Gastrocnemius medialis (tissue), 4 donors: ENCODE measurements at regions not wholly inside any gene's neighbourhood (a gene's known extent, or its start where the extent isn't known, plus 50 kb on each side); places are given as distances from the start of the nearest gene placed in this dataset.

Experiments used
- ATAC-seq, 2 donors: fragments of 150-250 bp; one replicate each; pipeline ENCODE4 v1.9.1; 2016
- DNase-seq, 2 donors: peaks; one replicate each; pipeline ENCODE4 v3.0.0-alpha.2; 2019
- H3K27ac ChIP-seq, 4 donors: fragments of 200-600 bp; sonication (generic); 1 replicate in 1 of 4; 2 replicates in 3 of 4; pipeline ENCODE4 v1.5.1; 2016 to 2018; ENCODE audit warnings: mild to moderate bottlenecking in 2 of 4, moderate library complexity in 1 of 4
- H3K27me3 ChIP-seq, 3 donors: fragments of 200-600 bp; sonication (generic) in 2 of 3; 1 replicate in 1 of 3; 2 replicates in 2 of 3; pipeline versions ENCODE4 v1.5.1 to v1.6.0; 2016 to 2019; ENCODE audit warnings: mild to moderate bottlenecking in 1 of 3, moderate library complexity in 1 of 3
- H3K36me3 ChIP-seq, 2 donors: fragments of 200-600 bp; sonication (generic) in 1 of 2; one replicate each; pipeline ENCODE4 v1.5.1; 2017 to 2018
- H3K4me1 ChIP-seq, 2 donors: fragments of 200-600 bp; sonication (generic) in 1 of 2; one replicate each; pipeline ENCODE4 v1.5.1; 2016 to 2017; ENCODE audit warnings: mild to moderate bottlenecking in 2 of 2
- H3K4me3 ChIP-seq, 4 donors: fragments of 200-600 bp; sonication (generic) in 3 of 4; 1 replicate in 1 of 4; 2 replicates in 3 of 4; pipeline ENCODE4 v1.5.1; 2016 to 2019; ENCODE audit warnings: mild to moderate bottlenecking in 2 of 4
- H3K9me3 ChIP-seq, 3 donors: fragments of 200-600 bp; sonication (generic) in 2 of 3; 1 replicate in 1 of 3; 2 replicates in 2 of 3; pipeline ENCODE4 v1.5.1; 2016 to 2019
- POLR2A ChIP-seq, 2 donors: fragments of 450-650 bp; IDR thresholded peaks; one replicate each; pipeline ENCODE4 v1.6.1; 2017; ENCODE audit warnings: antibody characterized with exemption in 2 of 2, mild to moderate bottlenecking in 2 of 2, moderate library complexity in 2 of 2
- in situ Hi-C, 4 donors: fragments of 200-750 bp; cut with MboI; loops; one replicate each; pipeline versions ENCODE4 v1.15.0 to v1.8.0; 2017; ENCODE audit warnings: low sequenced_read_pairs in 4 of 4
- intact Hi-C: fragments of 100-400 bp; cut with DNase I; formaldehyde crosslinking; loops from one replicate; pipeline ENCODE4 v1.15.1; 2023; ENCODE audit warnings: low total_unique reads
- TF ChIP-seq, protein P1 (sequence below), 5 experiments: fragments of 450-650 bp in 3 of 5; fragments of 200-600 bp in 2 of 5; sonication (generic) in 2 of 5; IDR thresholded peaks in 4 of 5; conservative IDR thresholded peaks in 1 of 5; 1 replicate in 4 of 5; 2 replicates in 1 of 5; pipeline ENCODE4 v1.5.1; 2016 to 2019; ENCODE audit warnings: antibody characterized with exemption in 5 of 5, mild to moderate bottlenecking in 3 of 5, moderate library complexity in 3 of 5

DNA sequence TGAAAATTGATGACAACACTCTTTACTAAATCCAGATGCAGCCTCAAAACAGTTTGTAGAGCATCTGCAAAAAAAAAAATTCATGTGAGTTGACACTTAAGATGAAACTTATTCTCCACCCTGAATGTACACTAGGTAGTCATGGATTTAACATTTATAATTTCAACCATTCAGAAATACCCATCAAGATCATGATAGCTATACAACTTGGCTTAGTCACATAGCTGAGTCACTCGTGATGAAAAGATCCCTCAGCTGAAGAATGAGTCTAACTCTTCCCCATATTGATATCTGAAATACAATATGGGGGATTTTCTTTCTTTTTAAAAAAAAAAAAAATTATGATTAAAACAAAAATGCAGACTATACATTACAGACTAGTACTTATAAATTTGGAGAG, 104.8 kb upstream of the PLEKHG7 start:
- no peak for ATAC-seq
- no peaks in the 10 kb centered on the region for H3K9me3 ChIP-seq
- no peaks in the 10 kb centered on the region for H3K36me3 ChIP-seq
- DNase-seq: no peak
- H3K27ac ChIP-seq: no peak overlapping the region
- H3K27me3 ChIP-seq: no peaks in the 10 kb centered on the region
- H3K4me1 ChIP-seq: no peaks in the 10 kb centered on the region
- intact Hi-C loops (no loop called here), in situ Hi-C loops (loop anchor here in 2 of 4 donors (25.0 kb wide), 2 partner anchors 786 to 1211 kb away; no protein-coding TSS in a partner anchor)
- TF ChIP-seq, protein P1, sequence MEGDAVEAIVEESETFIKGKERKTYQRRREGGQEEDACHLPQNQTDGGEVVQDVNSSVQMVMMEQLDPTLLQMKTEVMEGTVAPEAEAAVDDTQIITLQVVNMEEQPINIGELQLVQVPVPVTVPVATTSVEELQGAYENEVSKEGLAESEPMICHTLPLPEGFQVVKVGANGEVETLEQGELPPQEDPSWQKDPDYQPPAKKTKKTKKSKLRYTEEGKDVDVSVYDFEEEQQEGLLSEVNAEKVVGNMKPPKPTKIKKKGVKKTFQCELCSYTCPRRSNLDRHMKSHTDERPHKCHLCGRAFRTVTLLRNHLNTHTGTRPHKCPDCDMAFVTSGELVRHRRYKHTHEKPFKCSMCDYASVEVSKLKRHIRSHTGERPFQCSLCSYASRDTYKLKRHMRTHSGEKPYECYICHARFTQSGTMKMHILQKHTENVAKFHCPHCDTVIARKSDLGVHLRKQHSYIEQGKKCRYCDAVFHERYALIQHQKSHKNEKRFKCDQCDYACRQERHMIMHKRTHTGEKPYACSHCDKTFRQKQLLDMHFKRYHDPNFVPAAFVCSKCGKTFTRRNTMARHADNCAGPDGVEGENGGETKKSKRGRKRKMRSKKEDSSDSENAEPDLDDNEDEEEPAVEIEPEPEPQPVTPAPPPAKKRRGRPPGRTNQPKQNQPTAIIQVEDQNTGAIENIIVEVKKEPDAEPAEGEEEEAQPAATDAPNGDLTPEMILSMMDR (IDR thresholded peaks at IDR 0.05 in 4 of 5, conservative IDR thresholded peaks at IDR 0.05 in 1 of 5): no peak
- no peak for TF ChIP-seq POLR2A (IDR thresholded peaks at IDR 0.05)
- H3K4me3 ChIP-seq: no peak overlapping the region

DNA sequence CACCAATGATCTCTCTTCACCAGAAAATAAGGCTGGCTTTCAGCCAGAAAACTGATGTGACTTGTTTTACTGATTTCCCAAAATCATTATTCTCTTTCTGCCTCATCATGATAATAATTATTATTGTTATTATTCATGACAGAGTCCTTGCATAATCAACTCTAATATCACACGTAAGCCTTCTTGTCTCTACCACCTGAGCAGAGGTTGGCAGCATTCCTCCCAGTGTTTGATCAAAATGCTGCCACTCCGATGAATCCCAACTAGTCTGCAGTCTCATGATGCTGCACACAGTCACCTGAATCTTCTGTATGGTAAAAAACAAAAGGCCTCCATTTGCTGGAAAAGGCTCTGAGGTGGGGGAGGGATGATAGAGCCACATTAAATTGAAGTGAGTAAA, 105.7 kb upstream of the PLEKHG7 start:
- TF ChIP-seq, protein P1 (IDR thresholded peaks at IDR 0.05 in 4 of 5, conservative IDR thresholded peaks at IDR 0.05 in 1 of 5): no peak
- no peak for TF ChIP-seq POLR2A (IDR thresholded peaks at IDR 0.05)
- Histone ChIP-seq H3K27me3 (no peaks in the 10 kb centered on the region), H3K27ac (no peak overlapping the region), H3K4me3 (no peak overlapping the region), H3K9me3 (no peaks in the 10 kb centered on the region), H3K36me3 (no peaks in the 10 kb centered on the region), H3K4me1 (no peaks in the 10 kb centered on the region)
- in situ Hi-C loops (loop anchor here in 2 of 4 donors (25.0 kb wide), 2 partner anchors 785 to 1210 kb away; no protein-coding TSS in a partner anchor), intact Hi-C loops (no loop called here)
- ATAC-seq: no peak
- no peak for DNase-seq

DNA sequence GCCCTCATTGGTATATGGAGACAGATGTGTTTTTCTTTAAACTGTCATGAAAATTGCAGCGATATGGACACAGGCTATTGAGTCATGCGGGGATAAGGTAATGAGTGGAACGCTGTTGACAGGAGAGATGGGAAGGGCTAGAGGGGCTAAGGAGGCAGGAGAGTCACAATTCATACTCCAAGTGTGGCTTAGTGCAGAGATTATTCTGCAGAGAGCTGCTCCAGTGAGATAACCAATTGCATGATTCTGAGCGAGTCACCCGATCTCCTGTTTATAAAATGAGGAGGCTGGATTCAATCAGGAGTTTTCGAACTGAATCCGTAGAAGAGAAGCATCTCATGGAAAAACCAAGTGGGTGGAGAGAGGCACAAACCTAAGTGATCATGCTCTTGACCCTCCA, 106.4 kb upstream of the PLEKHG7 start:
- Histone ChIP-seq H3K4me1 (no peaks in the 10 kb centered on the region), H3K4me3 (no peak overlapping the region), H3K27me3 (no peaks in the 10 kb centered on the region), H3K9me3 (no peaks in the 10 kb centered on the region), H3K36me3 (no peaks in the 10 kb centered on the region), H3K27ac (no peak overlapping the region)
- intact Hi-C loops (no loop called here), in situ Hi-C loops (loop anchor here in 2 of 4 donors (25.0 kb wide), 2 partner anchors 784 to 1209 kb away; no protein-coding TSS in a partner anchor)
- ATAC-seq (no peak), DNase-seq (no peak)
- TF ChIP-seq POLR2A (IDR thresholded peaks at IDR 0.05): no peak
- TF ChIP-seq, protein P1 (IDR thresholded peaks at IDR 0.05 in 4 of 5, conservative IDR thresholded peaks at IDR 0.05 in 1 of 5): no peak

DNA sequence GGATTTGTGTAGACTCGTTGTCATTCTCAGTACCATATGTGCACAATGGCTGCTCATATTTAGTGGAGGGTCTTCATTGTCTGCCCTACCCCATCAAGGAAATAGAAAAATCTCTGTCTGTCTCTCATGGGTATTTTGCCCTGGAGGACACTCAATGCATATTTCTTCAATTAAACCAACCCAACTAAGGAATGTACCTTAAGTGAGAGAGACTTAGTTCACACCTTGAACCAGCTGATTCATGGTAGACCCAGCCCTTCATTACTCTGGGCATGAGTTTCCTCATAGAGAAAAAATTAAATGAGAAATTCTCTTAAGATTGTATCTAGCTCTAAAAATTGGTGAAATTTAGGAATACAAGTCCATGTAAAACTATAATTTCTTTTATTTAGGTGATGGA, 107.1 kb upstream of the PLEKHG7 start:
- no peak for DNase-seq
- no peaks in the 10 kb centered on the region for H3K36me3 ChIP-seq
- ATAC-seq: no peak
- H3K27me3 ChIP-seq: no peaks in the 10 kb centered on the region
- intact Hi-C loops: no loop called here
- no peak overlapping the region for H3K27ac ChIP-seq
- TF ChIP-seq, protein P1 (IDR thresholded peaks at IDR 0.05 in 4 of 5, conservative IDR thresholded peaks at IDR 0.05 in 1 of 5): no peak
- no peak for TF ChIP-seq POLR2A (IDR thresholded peaks at IDR 0.05)
- H3K4me1 ChIP-seq: no peaks in the 10 kb centered on the region
- H3K9me3 ChIP-seq: no peaks in the 10 kb centered on the region
- in situ Hi-C loops: loop anchor here in 2 of 4 donors (25.0 kb wide), 2 partner anchors 783 to 1208 kb away; no protein-coding TSS in a partner anchor
- no peak overlapping the region for H3K4me3 ChIP-seq
